GM20000 (cell line): ENCODE measurements at regions not wholly inside any gene's neighbourhood (a gene's known extent, or its start where the extent isn't known, plus 50 kb on each side); places are given as distances from the start of the nearest gene placed in this dataset.

ENCODE experiments used
- DNase-seq: peaks from one replicate; pipeline ENCODE4 v3.0.0; 2012; ENCODE audit warnings: low spot score
- CTCF ChIP-seq: IDR thresholded peaks from 2 replicates; pipeline ENCODE4 v1.5.1; 2012; ENCODE audit warnings: mild to moderate bottlenecking, control low read depth; ENCODE audit errors: extremely low read depth, missing control alignments

- no peak for DNase-seq
- TF ChIP-seq CTCF, result no peak
Observed at GRCh38 chr3:180117381-180118163, 80.8 kb upstream of the PEX5L start.

GRCh38 chr3:180119567-180119966 lies 82.8 kb upstream of the PEX5L start:
- DNase-seq, result no peak
- no peak for TF ChIP-seq CTCF

- TF ChIP-seq CTCF, result no peak
- DNase-seq, result no peak
Observed at GRCh38 chr3:180123928-180124327, 87.2 kb upstream of the PEX5L start.

GRCh38 chr3:180131169-180131568 lies 94.4 kb upstream of the PEX5L start:
- TF ChIP-seq CTCF, result no peak
- no peak for DNase-seq

GRCh38 chr3:180135101-180135500 lies 98.4 kb upstream of the PEX5L start:
- no peak for TF ChIP-seq CTCF
- no peak for DNase-seq

GRCh38 chr3:180138871-180139270 lies 102.1 kb upstream of the PEX5L start:
- no peak for DNase-seq
- no peak for TF ChIP-seq CTCF

- no peak for TF ChIP-seq CTCF
- no peak for DNase-seq
Observed at GRCh38 chr3:180142041-180142440, 105.3 kb upstream of the PEX5L start.
